CD4-positive, alpha-beta T cell treated with Interleukin-1 beta for 1 hour (primary cell): ENCODE measurements at regions not wholly inside any gene's neighbourhood (a gene's known extent, or its start where the extent isn't known, plus 50 kb on each side); places are given as distances from the start of the nearest gene placed in this dataset.

Source experiments
- DNase-seq, 2 donors: peaks; one replicate each; pipeline ENCODE4 v3.0.0-alpha.2; 2020 to 2022

DNA sequence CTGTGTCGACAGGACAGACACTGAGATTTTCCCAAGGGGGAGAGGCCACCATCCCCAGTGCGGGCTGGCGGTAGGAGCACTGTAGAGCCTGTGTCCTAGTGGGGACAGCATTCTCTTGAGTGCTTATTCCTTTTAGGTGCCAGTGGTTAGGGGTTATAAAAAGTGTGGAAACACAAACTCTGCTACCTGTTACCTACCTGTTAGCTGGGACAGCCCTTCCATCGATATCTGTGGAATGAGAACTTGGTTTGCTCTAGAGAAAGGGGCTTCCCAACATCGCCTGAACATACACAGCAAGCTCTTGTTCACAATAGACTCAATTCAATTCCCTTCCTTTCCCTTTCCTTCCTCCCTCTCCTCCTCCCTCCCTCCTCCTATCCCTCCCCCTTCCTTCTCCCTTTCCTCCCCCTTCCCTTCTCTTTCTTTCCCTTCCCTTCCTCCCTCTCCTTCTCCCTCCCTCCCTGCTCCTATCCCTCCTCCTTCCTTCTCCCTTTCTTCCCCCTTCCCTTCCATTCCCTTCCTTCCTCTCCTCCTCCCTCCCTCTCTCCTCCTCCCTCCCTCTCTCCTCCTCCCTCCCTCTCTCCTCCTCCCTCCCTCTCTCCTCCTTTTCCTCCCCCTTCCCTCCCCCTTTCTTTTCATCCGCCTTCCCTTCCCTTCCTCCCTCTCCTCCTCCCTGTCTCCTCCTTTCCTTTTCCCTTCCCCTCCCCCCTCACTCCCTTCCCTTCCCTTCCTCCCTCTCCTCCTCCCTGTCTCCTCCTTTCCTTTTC lies 188.5 kb downstream of the URI1 start:
- no peak for DNase-seq

DNA sequence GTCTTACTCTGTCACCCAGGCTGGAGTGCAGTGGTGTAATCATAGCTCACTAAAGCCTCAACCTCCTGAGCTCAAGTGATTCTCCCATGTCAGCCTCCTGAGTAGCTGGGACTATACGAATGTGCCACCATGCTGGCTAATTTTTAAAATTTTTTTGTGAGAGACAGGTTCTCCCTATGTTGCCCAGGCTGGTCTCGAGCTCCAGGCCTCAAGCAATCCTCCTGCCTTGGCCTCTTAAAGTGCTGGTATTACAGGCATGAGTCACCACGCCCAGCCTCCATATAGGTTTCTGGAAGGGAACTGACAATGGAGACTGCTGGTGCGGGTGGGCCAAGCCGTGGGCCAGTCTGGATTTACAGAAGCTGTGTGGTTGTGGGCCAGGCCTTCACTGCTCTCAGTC lies 189.2 kb downstream of the URI1 start:
- no peak for DNase-seq

DNA sequence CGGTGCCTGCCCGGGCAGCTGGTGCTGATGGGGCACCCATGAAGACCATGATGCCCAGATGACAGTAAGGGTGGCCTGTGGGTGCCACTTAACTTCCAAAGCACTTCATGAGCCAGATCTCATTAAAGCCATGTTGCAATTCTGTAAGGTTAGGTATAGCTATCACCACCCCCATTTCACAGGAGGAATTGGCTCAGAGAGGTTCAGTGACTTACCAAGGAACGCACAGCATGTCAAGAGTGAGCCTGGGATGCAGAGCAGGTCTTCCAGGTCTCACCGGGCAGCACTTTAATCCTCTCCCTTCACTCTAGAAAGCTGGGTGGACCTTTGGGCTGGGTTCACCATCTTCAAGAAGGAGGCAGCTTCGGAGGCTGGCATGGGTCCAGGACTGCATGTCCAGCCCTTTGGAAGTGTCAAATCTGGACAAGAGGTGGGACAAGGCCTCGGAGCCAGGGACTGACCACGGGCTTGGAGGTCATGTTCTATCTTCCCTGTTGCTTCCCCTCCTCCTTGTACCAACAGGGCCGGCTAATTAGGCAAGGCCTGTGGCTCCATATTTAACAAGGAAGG lies 189.8 kb downstream of the URI1 start:
- DNase-seq, result no peak

DNA sequence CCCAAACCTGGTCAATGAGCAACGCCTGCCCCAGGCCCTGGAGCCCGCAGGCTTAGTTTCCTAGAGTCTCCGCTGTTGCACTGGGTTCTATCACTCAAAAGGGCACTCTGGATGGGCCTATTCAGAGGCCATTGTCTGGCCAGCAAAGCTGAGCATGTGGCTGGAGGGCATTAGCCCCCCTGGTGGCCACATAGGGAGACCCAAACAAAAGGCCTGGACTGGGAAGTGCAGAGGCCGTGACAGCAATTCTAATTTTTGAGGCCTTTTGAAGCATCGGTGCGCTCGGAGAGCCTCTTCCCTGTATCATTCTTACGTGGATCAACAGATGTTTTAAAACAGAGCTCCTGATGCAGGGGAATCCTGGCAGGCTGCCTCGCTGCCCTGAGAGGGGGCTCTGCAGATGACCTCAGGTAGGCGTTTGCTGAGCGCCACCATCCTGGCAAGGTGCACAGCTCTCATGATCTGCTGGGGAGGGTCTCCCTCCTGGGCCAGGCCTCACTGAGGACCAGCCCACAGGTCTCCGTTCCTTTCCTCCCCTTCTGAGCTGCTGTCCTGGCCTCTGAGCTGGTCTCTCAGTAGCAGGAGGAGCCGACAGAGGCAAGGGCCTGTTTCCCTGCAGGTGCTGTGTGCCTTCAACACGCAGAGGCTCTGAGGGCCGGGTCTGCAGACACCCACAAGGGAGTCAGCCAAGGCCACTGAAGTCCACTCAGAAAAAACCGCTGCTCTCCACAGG lies 190.5 kb downstream of the URI1 start:
- DNase-seq, result no peak

DNA sequence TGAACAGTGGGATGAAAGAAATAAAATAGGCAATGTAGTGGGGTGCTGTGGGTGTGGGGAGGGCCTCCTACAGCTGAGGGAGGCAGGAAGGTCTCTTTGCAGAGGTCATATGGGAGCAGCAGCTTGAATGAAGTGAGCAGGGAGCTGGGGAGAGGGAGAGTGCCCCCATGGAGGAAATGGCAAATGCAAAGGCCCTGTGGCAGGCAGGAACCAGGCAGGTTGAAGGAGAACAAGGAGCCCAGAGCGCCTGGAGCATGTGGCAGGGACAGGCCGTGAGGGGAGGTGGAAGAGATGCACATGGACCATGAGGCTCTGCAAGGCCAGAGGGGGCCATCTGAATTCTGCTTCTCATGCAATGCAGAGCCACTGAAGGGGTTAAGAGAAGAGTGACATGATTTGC lies 191.8 kb downstream of the URI1 start:
- DNase-seq, result no peak

DNA sequence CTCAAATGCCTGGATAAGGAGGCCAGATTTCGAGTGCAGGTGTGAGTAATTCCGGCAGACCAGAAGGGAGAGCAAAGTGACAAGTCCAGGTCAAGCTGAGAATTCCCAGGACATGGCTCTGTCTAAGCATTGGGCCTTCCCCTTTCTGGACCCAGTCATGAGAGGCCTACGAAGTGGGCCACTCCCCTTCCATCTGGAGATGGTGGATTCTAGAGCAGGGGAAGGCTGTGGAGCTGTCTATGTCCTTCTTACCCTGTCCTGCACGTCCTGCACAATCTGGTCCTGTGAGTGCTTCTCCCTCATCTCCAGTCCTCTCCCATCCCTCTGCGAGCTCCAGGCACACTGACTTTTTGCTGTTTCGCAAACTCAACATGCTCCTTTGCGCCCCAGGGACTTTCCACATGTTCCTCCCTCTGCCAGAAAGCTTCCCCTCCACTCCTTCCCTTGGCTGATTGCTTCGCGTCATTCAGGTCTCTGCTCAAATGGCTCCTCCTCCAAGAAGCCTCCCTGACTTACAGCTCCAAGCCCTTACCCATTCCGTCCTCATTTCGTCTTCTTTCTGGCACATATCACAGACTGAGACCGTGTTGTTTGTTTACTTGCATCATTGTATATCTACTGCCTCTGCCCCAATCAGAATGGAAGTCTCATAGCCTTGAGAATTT lies 193.2 kb downstream of the URI1 start:
- DNase-seq, result no peak

DNA sequence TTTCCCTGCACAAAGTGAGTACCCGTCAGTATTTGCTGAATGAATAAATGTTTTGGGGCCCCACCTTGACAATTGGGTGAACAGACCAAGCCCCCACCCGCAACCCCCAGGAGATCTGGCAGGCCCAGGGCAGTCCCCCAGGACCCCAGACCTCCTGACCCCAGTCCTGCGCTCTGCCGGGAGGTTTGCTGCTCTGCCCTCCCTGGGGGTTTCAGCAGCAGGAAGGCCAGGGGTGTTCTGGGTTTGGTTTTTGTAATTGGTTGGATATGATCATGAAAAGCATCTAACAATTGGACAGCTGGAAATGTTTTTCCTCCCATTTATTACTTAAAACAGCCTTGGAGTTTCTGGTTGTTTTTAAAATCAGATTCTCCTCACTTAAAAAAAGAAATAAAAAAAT lies 193.8 kb downstream of the URI1 start:
- DNase-seq, result no peak

DNA sequence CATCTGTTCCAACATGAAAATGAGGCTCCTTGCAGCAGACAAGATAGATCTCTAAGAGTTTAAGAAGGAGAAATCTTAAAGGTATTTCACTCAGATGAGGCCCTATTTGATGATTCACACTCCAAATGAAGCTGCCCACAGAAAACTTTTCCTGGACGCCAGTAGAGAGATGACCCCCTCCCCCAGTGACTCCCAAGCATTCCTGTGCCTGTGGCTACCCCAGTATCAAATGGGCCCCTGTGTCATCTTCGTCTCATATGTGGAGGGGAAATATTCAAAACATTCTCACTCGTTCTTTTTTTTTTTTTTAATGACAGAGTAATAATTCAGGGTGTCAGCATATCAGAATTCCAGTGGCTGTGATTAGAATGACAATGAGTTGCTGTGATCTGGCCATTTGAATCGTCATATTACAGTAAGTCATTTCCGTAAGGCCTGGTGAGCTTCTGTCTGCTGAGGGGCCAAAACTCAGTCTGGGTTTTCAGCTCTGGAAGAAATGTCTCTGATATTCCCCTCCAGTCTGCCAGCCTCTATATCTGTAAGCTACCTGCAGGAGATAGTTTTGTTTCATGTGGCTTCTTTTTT lies 194.7 kb downstream of the URI1 start:
- no peak for DNase-seq

DNA sequence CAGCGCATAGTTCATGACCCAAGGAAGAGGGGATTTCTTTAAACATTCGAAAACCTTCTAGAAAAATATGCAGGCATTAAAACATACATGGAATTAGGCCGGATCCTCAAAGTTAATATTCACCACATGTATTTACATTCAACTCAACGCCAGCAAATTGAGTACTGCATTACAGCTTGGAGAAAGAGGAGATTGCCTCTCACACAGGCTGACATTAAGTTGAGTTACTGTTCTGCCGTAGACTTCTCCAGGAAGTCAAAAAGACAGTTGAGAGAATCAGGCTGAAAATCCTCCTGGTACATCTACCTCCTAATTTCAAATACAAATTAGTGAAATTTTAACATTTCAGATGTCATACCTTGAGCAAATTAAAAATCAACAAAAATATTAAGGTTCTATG lies 195.7 kb downstream of the URI1 start:
- DNase-seq, result no peak

DNA sequence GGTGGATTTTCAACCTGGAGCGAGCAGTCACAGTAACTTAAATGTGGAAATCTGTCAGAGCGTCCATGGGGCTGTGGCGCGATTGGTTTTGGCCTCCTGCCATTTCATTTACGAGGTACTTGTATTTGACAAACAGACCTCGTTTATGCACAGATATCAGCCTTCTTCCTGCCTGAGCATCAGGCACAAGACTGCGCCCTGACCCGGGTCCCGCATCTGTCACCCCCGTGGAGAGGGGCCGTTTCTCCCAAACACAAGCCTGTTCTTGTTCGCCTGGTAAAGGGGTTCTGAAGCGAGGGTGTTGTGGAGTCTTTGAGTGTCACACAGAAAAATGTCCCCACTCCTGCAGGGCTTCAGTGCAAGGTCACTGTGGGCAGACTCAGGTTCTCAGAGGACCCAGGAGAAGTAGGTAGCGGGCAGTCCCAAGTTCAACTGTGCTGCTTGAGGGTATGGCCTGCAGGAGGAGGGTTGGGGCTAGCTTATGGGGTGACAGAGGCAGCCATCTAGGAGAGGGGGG lies 202.3 kb downstream of the URI1 start:
- DNase-seq, result no peak

DNA sequence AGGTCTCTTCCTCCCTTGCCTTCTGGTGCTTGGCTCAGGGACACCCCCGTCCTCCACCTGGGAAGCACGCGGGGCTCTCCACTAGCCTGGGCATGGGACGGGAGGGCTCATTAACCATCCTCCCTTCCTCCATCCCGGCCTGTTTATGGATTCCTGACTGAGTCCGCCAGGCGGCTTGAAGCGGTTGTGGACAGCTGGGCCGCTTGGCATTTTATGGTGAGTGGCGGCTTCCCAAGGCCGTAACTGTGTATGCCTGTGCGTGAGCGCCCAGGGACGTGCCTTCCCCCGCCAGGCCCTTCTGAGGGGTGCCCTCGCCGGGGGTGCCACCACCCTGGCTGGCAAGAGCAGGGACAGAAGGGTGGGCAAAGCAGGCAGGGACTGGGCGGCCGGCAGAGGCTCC lies 202.8 kb downstream of the URI1 start:
- no peak for DNase-seq

DNA sequence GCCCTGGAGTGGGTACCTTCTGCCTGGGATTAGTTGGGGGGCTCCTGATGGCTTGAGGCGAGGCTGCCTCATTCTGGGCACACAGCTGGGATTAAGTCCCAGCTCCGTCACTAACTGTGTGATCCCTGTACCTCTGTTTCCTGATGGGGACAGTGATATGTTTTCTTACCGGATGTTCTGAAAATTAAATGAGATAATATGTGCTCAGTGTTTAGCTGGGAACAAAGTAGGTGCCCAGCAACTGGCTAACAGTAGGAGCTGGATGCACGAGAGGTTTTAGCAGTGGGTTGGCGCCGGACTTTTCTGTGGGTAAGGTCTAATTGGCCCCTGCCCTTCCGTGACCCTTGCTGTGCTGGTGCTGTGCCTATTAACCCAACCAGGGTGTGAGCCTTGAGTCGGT lies 203.4 kb downstream of the URI1 start:
- DNase-seq, result no peak

DNA sequence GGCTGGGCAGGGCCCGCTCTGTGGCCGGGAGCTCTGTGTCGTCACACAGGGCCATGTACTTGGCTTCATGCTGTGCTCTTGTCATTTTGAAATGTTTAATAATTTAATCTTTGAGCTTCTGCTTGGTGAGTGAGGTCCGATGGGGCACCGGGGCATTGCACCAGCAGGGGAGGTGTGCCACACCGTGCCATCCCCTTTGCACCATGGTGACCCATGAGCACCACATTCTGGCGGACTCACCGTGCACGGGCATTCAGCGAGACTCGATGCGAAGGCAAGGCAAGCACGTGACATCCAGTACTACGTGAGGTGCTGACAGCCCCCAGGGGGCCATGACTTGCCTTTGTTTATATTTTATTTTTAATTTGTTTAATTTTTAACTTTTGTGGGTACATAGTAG lies 204.3 kb downstream of the URI1 start:
- DNase-seq, result no peak

DNA sequence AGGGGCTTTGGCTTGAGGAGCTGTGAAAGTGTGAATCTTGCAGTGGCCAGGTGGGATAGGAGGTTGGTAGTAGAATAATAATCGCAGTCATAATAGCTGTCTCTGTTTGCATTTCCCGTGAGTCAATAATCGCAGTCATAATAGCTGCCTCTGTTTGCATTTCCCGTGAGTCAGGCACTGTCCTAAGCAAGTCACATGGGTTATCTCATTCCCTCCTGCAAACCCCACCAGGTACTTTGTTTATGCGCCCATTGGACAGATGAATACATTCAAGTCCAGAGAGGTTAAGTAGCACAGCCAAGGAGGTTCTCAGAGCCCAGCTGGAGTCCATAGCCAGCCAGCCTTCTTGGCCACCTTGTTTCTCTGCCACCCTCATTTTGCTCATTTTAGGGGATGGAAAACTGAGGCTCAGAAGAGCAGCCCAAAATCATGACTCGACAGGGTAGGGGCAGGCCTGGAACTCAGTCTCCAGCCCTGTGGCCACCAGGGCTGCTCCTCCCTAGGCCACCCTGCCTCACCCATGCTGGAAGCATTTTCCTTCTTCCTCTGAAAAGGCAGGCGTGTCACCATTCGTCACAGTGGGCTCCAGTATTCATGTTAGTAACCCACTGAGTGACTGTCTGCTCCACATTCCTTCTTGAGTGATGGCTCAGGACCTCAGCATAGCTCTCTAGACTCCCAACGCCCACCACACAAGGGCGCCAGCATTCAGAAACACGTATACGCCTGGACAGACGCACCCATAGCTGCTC lies 206.2 kb downstream of the URI1 start:
- no peak for DNase-seq

DNA sequence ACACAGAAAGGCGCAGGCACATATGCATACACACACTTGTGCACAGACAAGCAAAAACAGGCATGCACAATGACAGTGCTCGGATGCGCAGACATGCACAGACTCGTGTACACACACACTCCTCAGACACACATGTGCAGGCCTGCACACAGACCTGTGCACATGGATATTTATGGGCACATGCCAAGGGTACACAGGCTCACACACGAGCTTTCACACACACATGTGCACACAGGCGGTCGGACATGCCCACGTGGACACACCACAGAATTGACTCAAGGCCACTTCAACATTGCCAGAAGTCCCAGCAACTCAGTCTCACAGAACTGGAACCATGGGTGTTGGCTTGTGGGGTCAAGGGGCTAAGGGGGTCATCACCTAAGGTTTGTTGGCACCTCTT lies 206.8 kb downstream of the URI1 start:
- DNase-seq, result no peak

DNA sequence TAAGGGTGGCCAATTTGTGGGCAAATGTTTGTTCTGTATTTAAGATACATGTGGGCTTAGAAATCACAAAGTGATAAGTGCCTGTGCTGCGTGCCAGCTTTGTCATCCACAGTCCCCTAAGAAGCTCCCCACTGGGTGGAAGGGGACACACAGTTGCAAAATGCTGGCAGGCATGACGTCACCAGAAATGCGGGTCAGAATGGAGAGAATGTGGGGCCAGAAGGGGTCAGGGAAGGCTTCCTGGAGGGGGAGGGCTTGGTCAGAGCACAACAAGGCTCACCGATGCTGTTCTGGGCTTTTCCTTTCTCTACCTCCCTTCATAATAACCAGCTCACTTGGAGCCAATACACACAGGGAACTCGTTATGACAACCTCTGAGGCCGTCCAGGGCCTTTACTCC lies 207.3 kb downstream of the URI1 start:
- DNase-seq, result no peak

DNA sequence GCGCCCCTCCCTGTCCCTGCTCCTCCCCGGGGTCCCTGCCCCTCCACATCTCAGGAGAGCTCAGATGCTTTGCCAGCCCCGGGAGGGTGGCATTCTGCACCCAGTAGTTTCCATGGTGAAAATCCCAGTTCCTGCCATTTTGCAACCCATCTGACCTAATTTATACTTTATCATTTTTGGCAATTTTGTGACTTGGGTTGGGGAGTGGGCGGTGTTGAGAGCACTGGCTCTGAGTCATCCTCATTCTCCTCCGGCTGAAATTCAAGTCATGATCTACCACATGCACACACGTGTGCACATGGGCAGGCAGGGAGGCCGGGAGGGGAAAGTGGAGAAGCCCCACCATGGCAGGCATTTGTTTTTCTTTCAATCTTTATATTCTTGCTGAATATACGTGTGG lies 208.6 kb downstream of the URI1 start:
- DNase-seq, result no peak

DNA sequence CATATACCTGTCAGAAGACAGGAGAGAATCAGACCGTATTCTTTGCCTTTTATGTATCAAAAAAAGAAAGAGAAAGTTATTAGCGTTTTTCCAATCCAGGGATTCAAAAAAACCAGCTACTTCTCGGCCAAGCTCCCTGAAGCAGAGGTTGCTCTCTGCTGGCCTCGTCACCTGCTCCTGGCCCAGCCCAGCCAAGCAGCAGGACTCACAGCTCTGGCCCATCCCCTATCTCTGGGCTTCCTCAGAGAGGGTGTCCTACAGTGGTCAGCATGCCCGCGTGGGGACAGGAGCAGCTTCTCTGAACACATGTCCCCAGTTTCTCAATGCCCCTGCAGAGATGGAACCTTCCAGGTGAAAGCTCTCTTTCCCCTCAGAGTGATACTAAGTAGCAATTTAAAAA lies 209.0 kb downstream of the URI1 start:
- no peak for DNase-seq

DNA sequence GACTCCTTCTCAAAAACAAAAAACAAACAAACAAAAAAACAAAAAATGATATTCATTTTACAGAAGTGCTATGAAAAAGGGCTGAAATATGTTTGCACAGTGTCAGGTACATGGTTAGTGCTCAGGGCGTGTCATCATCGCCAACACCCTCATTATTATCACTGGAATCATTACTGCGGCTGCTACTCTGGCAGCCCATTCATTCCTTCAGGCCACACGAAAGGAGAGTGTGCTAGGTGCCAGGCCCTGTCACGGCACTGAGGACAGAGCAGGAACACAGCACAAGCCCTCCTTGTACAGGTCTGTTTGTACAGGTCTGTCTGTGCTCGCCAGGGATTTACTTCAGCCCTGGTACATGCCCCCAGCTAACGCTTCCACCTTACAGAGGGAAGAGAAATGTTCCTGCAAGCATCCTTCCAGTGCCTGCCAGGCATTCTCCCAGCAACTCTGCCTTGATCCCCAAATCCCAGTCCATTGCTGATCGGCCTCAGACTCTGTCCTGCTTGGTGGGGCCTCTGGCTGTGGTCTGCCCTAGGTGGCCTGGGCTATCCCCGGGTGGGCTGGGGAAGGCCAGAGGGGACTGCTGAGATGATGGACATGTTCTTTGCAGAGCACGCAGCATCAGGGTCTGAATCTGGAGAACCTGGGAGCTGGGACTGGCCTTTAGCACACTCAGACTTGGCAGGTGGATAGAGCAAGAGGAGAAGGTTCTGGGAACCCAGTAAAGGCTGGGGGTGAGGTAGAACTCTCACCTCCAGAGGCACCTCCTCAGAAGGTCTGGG lies 210.7 kb downstream of the URI1 start:
- no peak for DNase-seq

DNA sequence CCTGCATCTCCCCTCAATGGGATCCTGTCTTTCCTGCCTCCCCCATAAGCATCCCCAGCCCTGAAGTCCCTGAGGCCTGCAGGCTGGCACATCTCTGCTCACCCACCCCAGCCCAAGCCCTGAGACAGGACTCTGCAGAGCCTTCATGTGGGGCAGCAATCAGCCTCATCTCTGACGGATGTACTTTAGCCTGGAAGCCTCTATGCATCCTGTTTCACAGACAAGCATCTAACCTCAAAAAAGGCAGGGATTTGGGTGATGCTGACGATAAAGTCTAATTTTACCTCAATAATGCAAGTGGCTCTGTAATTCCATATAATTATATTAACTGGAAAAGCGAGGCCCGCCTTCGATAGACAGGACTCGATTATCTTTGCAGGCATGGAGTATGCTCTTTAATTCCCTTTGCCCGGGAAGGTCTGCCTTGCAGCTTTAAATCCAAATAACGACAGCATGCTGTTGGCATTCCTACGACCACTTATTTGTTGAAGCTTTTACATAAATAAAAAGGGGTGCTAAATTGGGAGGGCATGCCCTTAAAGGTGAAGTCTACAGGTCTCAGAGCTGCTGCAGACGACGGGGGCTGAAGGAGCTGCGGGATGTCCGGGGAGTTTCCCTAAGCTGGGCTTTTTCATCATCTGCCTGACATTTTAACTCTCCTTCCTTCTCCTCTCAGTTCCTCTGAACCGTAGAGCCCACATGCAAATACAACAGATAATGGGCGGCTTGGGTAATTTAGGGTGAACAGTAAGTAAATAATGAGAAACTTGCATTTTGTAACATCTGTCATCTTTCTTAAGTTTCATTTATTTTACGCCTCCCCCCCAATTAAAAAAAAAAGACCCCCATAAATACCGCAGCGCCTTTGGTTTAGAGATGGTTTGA lies 211.5 kb downstream of the URI1 start:
- no peak for DNase-seq

DNA sequence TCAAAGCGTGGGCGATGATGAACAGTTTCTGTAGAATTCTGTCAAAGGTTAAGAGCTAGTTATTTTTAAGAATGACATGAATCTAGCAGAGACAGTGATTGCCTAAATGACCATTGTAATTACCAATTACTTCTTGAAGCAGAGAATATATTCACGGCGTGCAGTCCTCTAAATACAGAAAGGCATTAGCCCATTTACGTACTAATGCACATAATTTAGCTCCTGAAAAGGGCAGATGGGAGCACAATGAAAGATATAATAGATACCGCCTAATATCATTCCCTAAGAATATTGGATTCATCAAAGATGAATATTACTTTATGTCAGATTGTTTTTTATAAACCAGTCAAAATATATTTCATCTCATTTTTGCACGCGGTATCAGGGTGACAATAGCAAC lies 212.4 kb downstream of the URI1 start:
- no peak for DNase-seq
